WTC11 (cell line): ENCODE measurements at regions not wholly inside any gene's neighbourhood (a gene's known extent, or its start where the extent isn't known, plus 50 kb on each side); places are given as distances from the start of the nearest gene placed in this dataset.

Experiments used
- ATAC-seq: fragments of 200-7000 bp; cut with Tn5 transposase; 2 replicates; pipeline ENCODE4 v1.10.0; 2021; ENCODE audit warnings: mild to moderate bottlenecking, moderate library complexity
- CTCF ChIA-PET: fragments of 300-600 bp; sonication (Branson Sonifier 250); formaldehyde crosslinking; loops from one replicate; lab custom pipeline; 2021; ENCODE audit warnings: antibody characterized with exemption; lab: Charles Lee
- POLR2A ChIA-PET: fragments of 350-600 bp; sonication (Branson Sonifier 250); formaldehyde crosslinking; loops from one replicate; lab custom pipeline; 2021; ENCODE audit warnings: antibody characterized with exemption; lab: Charles Lee
- DNase-seq: peaks from one replicate; pipeline ENCODE4 v3.0.0; 2021; ENCODE audit warnings: low spot score
- H3K27ac Mint-ChIP-seq: 2 replicates; pipeline ENCODE4 v1.8.0; 2021; ENCODE audit warnings: mixed read lengths
- H3K27me3 Mint-ChIP-seq: 2 replicates; pipeline ENCODE4 v1.8.0; 2021; ENCODE audit warnings: low read depth, mild to moderate bottlenecking, moderate library complexity, mixed read lengths
- H3K36me3 Mint-ChIP-seq: 2 replicates; pipeline ENCODE4 v1.8.0; 2021; ENCODE audit warnings: mixed read lengths
- H3K4me1 Mint-ChIP-seq: 2 replicates; pipeline ENCODE4 v1.8.0; 2022; ENCODE audit warnings: mixed read lengths
- H3K4me3 Mint-ChIP-seq: 2 replicates; pipeline ENCODE4 v1.8.0; 2021; ENCODE audit warnings: mild to moderate bottlenecking, moderate library complexity, mixed read lengths
- H3K9me3 Mint-ChIP-seq: 2 replicates; pipeline ENCODE4 v1.8.0; 2021; ENCODE audit warnings: mixed read lengths
- ATF1 ChIP-seq: sonication (generic); formaldehyde crosslinking; IDR thresholded peaks from 2 replicates; pipeline ENCODE4 v1.8.1; 2023; ENCODE audit warnings: mild to moderate bottlenecking, moderate library complexity, missing genetic modification reagents
- ATF6 ChIP-seq: sonication (generic); formaldehyde crosslinking; IDR thresholded peaks from 2 replicates; pipeline ENCODE4 v1.8.1; 2023; ENCODE audit warnings: mild to moderate bottlenecking, missing genetic modification reagents
- CBFB ChIP-seq: sonication (generic); formaldehyde crosslinking; IDR thresholded peaks from 2 replicates; pipeline ENCODE4 v1.8.1; 2022; ENCODE audit warnings: mild to moderate bottlenecking, low read depth, missing genetic modification reagents
- CREM ChIP-seq: sonication (generic); formaldehyde crosslinking; IDR thresholded peaks from 2 replicates; pipeline ENCODE4 v1.8.1; 2022; ENCODE audit warnings: mild to moderate bottlenecking, missing genetic modification reagents, moderate library complexity
- E2F4 ChIP-seq: sonication (generic); formaldehyde crosslinking; IDR thresholded peaks from 2 replicates; pipeline ENCODE4 v1.8.1; 2022; ENCODE audit warnings: low read depth, mild to moderate bottlenecking, moderate library complexity, missing genetic modification reagents, borderline replicate concordance
- E2F5 ChIP-seq: sonication (generic); formaldehyde crosslinking; IDR thresholded peaks from 2 replicates; pipeline ENCODE4 v1.8.1; 2022; ENCODE audit warnings: mild to moderate bottlenecking, moderate library complexity, missing genetic modification reagents
- FOXP4 ChIP-seq: sonication (generic); formaldehyde crosslinking; IDR thresholded peaks from 2 replicates; pipeline ENCODE4 v1.8.0; 2022; ENCODE audit warnings: mild to moderate bottlenecking, missing genetic modification reagents
- GRHL2 ChIP-seq: fragments of 250-450 bp; sonication (Bioruptor Pico); IDR thresholded peaks from 2 replicates; pipeline ENCODE4 v1.8.0; 2022; ENCODE audit warnings: mild to moderate bottlenecking, moderate library complexity; ENCODE audit not compliant: insufficient replicate concordance, severe bottlenecking
- HMGXB4 ChIP-seq: sonication (generic); formaldehyde crosslinking; IDR thresholded peaks from 2 replicates; pipeline ENCODE4 v1.8.1; 2023; ENCODE audit warnings: mild to moderate bottlenecking, moderate library complexity, missing genetic modification reagents
- NR1H2 ChIP-seq: sonication (generic); formaldehyde crosslinking; IDR thresholded peaks from 2 replicates; pipeline ENCODE4 v1.9.0; 2021; ENCODE audit warnings: mild to moderate bottlenecking, moderate library complexity, missing genetic modification reagents
- PRRX2 ChIP-seq: fragments of 250-450 bp; sonication (Bioruptor Pico); IDR thresholded peaks from 2 replicates; pipeline ENCODE4 v1.8.0; 2021; ENCODE audit warnings: mild to moderate bottlenecking
- RELA ChIP-seq: sonication (generic); formaldehyde crosslinking; IDR thresholded peaks from 2 replicates; pipeline ENCODE4 v1.8.1; 2022; ENCODE audit warnings: missing genetic modification reagents, mild to moderate bottlenecking, borderline replicate concordance
- SMAD3 ChIP-seq: sonication (generic); formaldehyde crosslinking; IDR thresholded peaks from 2 replicates; pipeline ENCODE4 v1.8.0; 2022; ENCODE audit warnings: missing genetic modification reagents, mild to moderate bottlenecking, borderline replicate concordance
- USF2 ChIP-seq: sonication (generic); formaldehyde crosslinking; IDR thresholded peaks from 2 replicates; pipeline ENCODE4 v1.8.1; 2023; ENCODE audit warnings: mild to moderate bottlenecking, missing genetic modification reagents, moderate library complexity
- ZBTB43 ChIP-seq: sonication (generic); formaldehyde crosslinking; IDR thresholded peaks from 2 replicates; pipeline ENCODE4 v1.8.1; 2023; ENCODE audit warnings: mild to moderate bottlenecking, missing genetic modification reagents
- ZNF263 ChIP-seq: sonication (generic); formaldehyde crosslinking; IDR thresholded peaks from 2 replicates; pipeline ENCODE4 v1.8.1; 2022; ENCODE audit warnings: low read depth, mild to moderate bottlenecking, moderate library complexity, missing genetic modification reagents
- ZNF671 ChIP-seq: fragments of 250-450 bp; sonication (Bioruptor Pico); IDR thresholded peaks from 2 replicates; pipeline ENCODE4 v1.8.0; 2021; ENCODE audit warnings: mild to moderate bottlenecking
- TF ChIP-seq, protein P1 (sequence below): sonication (generic); formaldehyde crosslinking; IDR thresholded peaks from 2 replicates; pipeline ENCODE4 v1.8.1; 2023; ENCODE audit warnings: mild to moderate bottlenecking, missing genetic modification reagents, moderate library complexity

- no peak for TF ChIP-seq USF2
- no peak for TF ChIP-seq CREM
- no peak for TF ChIP-seq ZNF263 (CRISPR knock-in tag)
- no peak for TF ChIP-seq PRRX2 (CRISPR knock-in tag)
- TF ChIP-seq, all 79 proteins: peak for 0
Measured at GRCh38 chr16:51710186-51710585, 559.1 kb upstream of the SALL1 start (continued).

GRCh38 chr16:51708861-51709260, 557.8 kb upstream of the SALL1 start:
- POLR2A ChIA-PET: no interaction called here
- Mint-ChIP-seq H3K4me3 (no peak overlapping the region), H3K36me3 (peaks cover 25% of the 10 kb centered on the region), H3K27ac (no peak overlapping the region), H3K4me1 (peaks cover 15% of the 10 kb centered on the region), H3K9me3 (peaks cover 41% of the 10 kb centered on the region), H3K27me3 (peaks cover 10% of the 10 kb centered on the region)
- ATAC-seq: no peak
- DNase-seq: no peak
- TF ChIP-seq ATF1 (CRISPR knock-in tag) (no peak), USF2 (no peak), RELA (CRISPR knock-in tag) (no peak), GRHL2 (CRISPR knock-in tag) (no peak), E2F4 (CRISPR knock-in tag) (no peak), E2F5 (no peak), SMAD3 (CRISPR knock-in tag) (no peak), CBFB (CRISPR knock-in tag) (no peak), ZBTB43 (CRISPR knock-in tag) (no peak), HMGXB4 (CRISPR knock-in tag) (no peak), ATF6 (CRISPR knock-in tag) (no peak), FOXP4 (CRISPR knock-in tag) (no peak), NR1H2 (no peak), ZNF671 (no peak)
- TF ChIP-seq, protein P1, sequence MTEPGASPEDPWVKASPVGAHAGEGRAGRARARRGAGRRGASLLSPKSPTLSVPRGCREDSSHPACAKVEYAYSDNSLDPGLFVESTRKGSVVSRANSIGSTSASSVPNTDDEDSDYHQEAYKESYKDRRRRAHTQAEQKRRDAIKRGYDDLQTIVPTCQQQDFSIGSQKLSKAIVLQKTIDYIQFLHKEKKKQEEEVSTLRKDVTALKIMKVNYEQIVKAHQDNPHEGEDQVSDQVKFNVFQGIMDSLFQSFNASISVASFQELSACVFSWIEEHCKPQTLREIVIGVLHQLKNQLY: no peak
- CTCF ChIA-PET: no interaction called here
